GM23338 (cell line): ENCODE measurements at regions not wholly inside any gene's neighbourhood (a gene's known extent, or its start where the extent isn't known, plus 50 kb on each side); places are given as distances from the start of the nearest gene placed in this dataset.

Experiments
- ATAC-seq: fragments of 200-7000 bp; cut with Tn5 transposase; 3 replicates; pipeline ENCODE4 v1.9.1; 2020
- DNase-seq: peaks from one replicate; pipeline ENCODE4 v3.0.0-alpha.2; 2015; ENCODE audit warnings: low spot score
- H2AFZ ChIP-seq: fragments of 200-600 bp; sonication (generic); 2 replicates; pipeline ENCODE4 v1.8.0; 2016; ENCODE audit warnings: antibody characterized with exemption, mild to moderate bottlenecking, moderate library complexity
- H3F3A ChIP-seq: fragments of 200-600 bp; sonication (generic); replicated peaks from 2 replicates; pipeline ENCODE4 v1.8.0; 2017; ENCODE audit warnings: antibody characterized with exemption, mixed run types, low read depth
- H3K27ac ChIP-seq: fragments of 200-600 bp; sonication (generic); 2 replicates; pipeline ENCODE4 v1.6.1; 2016; ENCODE audit warnings: low read depth
- H3K27me3 ChIP-seq: fragments of 200-600 bp; sonication (generic); 2 replicates; pipeline ENCODE4 v1.8.0; 2016; ENCODE audit warnings: mild to moderate bottlenecking, mixed run types, moderate library complexity; ENCODE audit not compliant: insufficient read depth
- H3K36me3 ChIP-seq: fragments of 200-600 bp; sonication (generic); 2 replicates; pipeline ENCODE4 v1.8.0; 2016; ENCODE audit warnings: mild to moderate bottlenecking; ENCODE audit not compliant: insufficient read depth
- H3K4me1 ChIP-seq: fragments of 200-600 bp; sonication (generic); 2 replicates; pipeline ENCODE4 v1.8.0; 2016; ENCODE audit warnings: mild to moderate bottlenecking, moderate library complexity; ENCODE audit not compliant: insufficient read depth
- H3K4me2 ChIP-seq: fragments of 200-600 bp; sonication (generic); 2 replicates; pipeline ENCODE4 v1.7.1; 2017; ENCODE audit warnings: mixed run types
- H3K4me3 ChIP-seq: fragments of 200-600 bp; sonication (generic); 2 replicates; pipeline ENCODE4 v1.6.1; 2016; ENCODE audit warnings: mixed run types
- H3K79me2 ChIP-seq: fragments of 200-600 bp; sonication (generic); replicated peaks from 2 replicates; pipeline ENCODE4 v1.8.0; 2017; ENCODE audit warnings: mild to moderate bottlenecking; ENCODE audit not compliant: insufficient read depth
- H3K9me2 ChIP-seq: fragments of 200-600 bp; sonication (generic); 2 replicates; pipeline ENCODE4 v1.8.0; 2017; ENCODE audit not compliant: insufficient read depth
- H4K20me1 ChIP-seq: fragments of 200-600 bp; sonication (generic); replicated peaks from 2 replicates; pipeline ENCODE4 v1.8.0; 2017; ENCODE audit warnings: mild to moderate bottlenecking; ENCODE audit not compliant: insufficient read depth
- H3K27ac Mint-ChIP-seq: 2 replicates; pipeline ENCODE4 v1.8.0; 2020; ENCODE audit warnings: inconsistent platforms, mild to moderate bottlenecking, moderate library complexity, mixed read lengths
- H3K27me3 Mint-ChIP-seq: 3 replicates; pipeline ENCODE4 v1.8.0; 2022; ENCODE audit warnings: low read depth, mild to moderate bottlenecking, moderate library complexity, mixed read lengths, inconsistent platforms; ENCODE audit not compliant: insufficient read depth, poor library complexity
- H3K36me3 Mint-ChIP-seq: 3 replicates; pipeline ENCODE4 v1.8.0; 2021; ENCODE audit warnings: low read depth, mild to moderate bottlenecking, inconsistent platforms, moderate library complexity, mixed read lengths
- H3K4me1 Mint-ChIP-seq: 3 replicates; pipeline ENCODE4 v1.8.0; 2020; ENCODE audit warnings: mild to moderate bottlenecking, inconsistent platforms, mixed read lengths
- H3K4me3 Mint-ChIP-seq: 3 replicates; pipeline ENCODE4 v1.8.0; 2021; ENCODE audit warnings: moderate library complexity, mild to moderate bottlenecking, inconsistent platforms, mixed read lengths
- H3K9me3 Mint-ChIP-seq: 3 replicates; pipeline ENCODE4 v1.8.0; 2020; ENCODE audit warnings: moderate library complexity, mild to moderate bottlenecking, inconsistent platforms, mixed read lengths
- CREB1 ChIP-seq: fragments of 250-450 bp; sonication (Bioruptor Pico); IDR thresholded peaks from 2 replicates; pipeline ENCODE4 v1.5.0; 2020; ENCODE audit warnings: low read depth, mild to moderate bottlenecking, moderate library complexity
- EZH2 ChIP-seq: fragments of 200-600 bp; sonication (generic); IDR thresholded peaks from one replicate; pipeline ENCODE4 v1.8.0; 2017; ENCODE audit warnings: antibody characterized with exemption, mild to moderate bottlenecking, low read depth; ENCODE audit not compliant: unreplicated experiment
- EZH2phosphoT487 ChIP-seq: fragments of 200-600 bp; sonication (generic); IDR thresholded peaks from one replicate; pipeline ENCODE4 v1.8.1; 2018; ENCODE audit warnings: antibody characterized with exemption; ENCODE audit not compliant: unreplicated experiment
- NANOG ChIP-seq: IDR thresholded peaks from 2 replicates; pipeline ENCODE4 v1.6.1; 2016; ENCODE audit warnings: antibody characterized with exemption, borderline replicate concordance
- POLR2AphosphoS5 ChIP-seq: IDR thresholded peaks from 2 replicates; pipeline ENCODE4 v1.6.1; 2016; ENCODE audit warnings: antibody characterized with exemption, low read depth
- REST ChIP-seq: IDR thresholded peaks from one replicate; pipeline ENCODE4 v1.6.1; 2018; ENCODE audit warnings: antibody characterized with exemption; ENCODE audit not compliant: unreplicated experiment
- ZNF114 ChIP-seq: fragments of 250-450 bp; sonication (Bioruptor Pico); IDR thresholded peaks from 2 replicates; pipeline ENCODE4 v1.5.0; 2020; ENCODE audit warnings: mild to moderate bottlenecking, moderate library complexity
- ZNF331 ChIP-seq: fragments of 250-450 bp; sonication (Bioruptor Pico); IDR thresholded peaks from 2 replicates; pipeline ENCODE4 v1.5.0; 2020; ENCODE audit warnings: low read depth, mild to moderate bottlenecking, moderate library complexity
- TF ChIP-seq, protein P1 (sequence below): fragments of 250-450 bp; sonication (Bioruptor Pico); IDR thresholded peaks from 2 replicates; pipeline ENCODE4 v1.5.0; 2020; ENCODE audit warnings: mild to moderate bottlenecking, moderate library complexity
- TF ChIP-seq, protein P2 (sequence below): IDR thresholded peaks from 2 replicates; pipeline ENCODE4 v1.6.1; 2016; ENCODE audit warnings: antibody characterized with exemption
- TF ChIP-seq, protein P3 (sequence below), 2 experiments: fragments of 200-600 bp in 1 of 2; sonication (generic) in 1 of 2; conservative IDR thresholded peaks; 2 replicates each; pipeline versions ENCODE4 v1.5.1 to v1.6.1; 2016 to 2017; ENCODE audit warnings: antibody characterized with exemption in 2 of 2, low read depth in 2 of 2, mild to moderate bottlenecking in 2 of 2, moderate library complexity in 1 of 2

GRCh38 chr2:12089496-12089895, 343.1 kb downstream of the LPIN1 start (continued):
- TF ChIP-seq, protein P1, sequence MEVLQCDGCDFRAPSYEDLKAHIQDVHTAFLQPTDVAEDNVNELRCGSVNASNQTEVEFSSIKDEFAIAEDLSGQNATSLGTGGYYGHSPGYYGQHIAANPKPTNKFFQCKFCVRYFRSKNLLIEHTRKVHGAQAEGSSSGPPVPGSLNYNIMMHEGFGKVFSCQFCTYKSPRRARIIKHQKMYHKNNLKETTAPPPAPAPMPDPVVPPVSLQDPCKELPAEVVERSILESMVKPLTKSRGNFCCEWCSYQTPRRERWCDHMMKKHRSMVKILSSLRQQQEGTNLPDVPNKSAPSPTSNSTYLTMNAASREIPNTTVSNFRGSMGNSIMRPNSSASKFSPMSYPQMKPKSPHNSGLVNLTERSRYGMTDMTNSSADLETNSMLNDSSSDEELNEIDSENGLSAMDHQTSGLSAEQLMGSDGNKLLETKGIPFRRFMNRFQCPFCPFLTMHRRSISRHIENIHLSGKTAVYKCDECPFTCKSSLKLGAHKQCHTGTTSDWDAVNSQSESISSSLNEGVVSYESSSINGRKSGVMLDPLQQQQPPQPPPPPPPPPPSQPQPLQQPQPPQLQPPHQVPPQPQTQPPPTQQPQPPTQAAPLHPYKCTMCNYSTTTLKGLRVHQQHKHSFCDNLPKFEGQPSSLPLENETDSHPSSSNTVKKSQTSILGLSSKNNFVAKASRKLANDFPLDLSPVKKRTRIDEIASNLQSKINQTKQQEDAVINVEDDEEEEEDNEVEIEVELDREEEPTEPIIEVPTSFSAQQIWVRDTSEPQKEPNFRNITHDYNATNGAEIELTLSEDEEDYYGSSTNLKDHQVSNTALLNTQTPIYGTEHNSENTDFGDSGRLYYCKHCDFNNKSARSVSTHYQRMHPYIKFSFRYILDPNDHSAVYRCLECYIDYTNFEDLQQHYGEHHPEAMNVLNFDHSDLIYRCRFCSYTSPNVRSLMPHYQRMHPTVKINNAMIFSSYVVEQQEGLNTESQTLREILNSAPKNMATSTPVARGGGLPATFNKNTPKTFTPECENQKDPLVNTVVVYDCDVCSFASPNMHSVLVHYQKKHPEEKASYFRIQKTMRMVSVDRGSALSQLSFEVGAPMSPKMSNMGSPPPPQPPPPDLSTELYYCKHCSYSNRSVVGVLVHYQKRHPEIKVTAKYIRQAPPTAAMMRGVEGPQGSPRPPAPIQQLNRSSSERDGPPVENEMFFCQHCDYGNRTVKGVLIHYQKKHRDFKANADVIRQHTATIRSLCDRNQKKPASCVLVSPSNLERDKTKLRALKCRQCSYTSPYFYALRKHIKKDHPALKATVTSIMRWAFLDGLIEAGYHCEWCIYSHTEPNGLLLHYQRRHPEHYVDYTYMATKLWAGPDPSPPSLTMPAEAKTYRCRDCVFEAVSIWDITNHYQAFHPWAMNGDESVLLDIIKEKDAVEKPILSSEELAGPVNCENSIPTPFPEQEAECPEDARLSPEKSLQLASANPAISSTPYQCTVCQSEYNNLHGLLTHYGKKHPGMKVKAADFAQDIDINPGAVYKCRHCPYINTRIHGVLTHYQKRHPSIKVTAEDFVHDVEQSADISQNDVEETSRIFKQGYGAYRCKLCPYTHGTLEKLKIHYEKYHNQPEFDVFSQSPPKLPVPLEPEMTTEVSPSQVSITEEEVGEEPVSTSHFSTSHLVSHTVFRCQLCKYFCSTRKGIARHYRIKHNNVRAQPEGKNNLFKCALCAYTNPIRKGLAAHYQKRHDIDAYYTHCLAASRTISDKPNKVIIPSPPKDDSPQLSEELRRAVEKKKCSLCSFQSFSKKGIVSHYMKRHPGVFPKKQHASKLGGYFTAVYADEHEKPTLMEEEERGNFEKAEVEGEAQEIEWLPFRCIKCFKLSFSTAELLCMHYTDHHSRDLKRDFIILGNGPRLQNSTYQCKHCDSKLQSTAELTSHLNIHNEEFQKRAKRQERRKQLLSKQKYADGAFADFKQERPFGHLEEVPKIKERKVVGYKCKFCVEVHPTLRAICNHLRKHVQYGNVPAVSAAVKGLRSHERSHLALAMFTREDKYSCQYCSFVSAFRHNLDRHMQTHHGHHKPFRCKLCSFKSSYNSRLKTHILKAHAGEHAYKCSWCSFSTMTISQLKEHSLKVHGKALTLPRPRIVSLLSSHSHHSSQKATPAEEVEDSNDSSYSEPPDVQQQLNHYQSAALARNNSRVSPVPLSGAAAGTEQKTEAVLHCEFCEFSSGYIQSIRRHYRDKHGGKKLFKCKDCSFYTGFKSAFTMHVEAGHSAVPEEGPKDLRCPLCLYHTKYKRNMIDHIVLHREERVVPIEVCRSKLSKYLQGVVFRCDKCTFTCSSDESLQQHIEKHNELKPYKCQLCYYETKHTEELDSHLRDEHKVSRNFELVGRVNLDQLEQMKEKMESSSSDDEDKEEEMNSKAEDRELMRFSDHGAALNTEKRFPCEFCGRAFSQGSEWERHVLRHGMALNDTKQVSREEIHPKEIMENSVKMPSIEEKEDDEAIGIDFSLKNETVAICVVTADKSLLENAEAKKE (CRISPR knock-in tag), result no peak
- TF ChIP-seq, protein P2, sequence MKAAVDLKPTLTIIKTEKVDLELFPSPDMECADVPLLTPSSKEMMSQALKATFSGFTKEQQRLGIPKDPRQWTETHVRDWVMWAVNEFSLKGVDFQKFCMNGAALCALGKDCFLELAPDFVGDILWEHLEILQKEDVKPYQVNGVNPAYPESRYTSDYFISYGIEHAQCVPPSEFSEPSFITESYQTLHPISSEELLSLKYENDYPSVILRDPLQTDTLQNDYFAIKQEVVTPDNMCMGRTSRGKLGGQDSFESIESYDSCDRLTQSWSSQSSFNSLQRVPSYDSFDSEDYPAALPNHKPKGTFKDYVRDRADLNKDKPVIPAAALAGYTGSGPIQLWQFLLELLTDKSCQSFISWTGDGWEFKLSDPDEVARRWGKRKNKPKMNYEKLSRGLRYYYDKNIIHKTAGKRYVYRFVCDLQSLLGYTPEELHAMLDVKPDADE, result no peak
- TF ChIP-seq EZH2phosphoT487 (no peak), NANOG (no peak), ZNF331 (CRISPR knock-in tag) (no peak), CREB1 (no peak), EZH2 (no peak)

DNA sequence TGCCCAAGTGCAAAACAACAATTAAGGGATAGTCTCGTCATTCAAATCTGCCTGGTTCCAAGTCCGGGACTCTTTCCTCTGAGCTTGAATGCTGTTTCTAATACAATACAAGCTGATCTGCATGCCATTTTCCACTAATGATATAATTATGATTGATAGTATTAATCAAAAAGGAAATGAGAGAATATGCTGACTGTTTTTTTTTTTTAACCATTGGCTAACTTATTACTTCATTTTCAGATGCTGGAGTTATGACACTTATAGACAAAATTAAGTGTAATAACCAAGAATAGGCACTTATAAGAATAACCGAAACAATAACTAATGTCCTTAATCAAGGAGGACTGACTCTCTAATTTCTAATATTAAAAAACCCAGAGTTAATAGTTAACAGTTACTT, 343.6 kb downstream of the LPIN1 start:
- no peaks in the 10 kb centered on the region for H3K27me3 ChIP-seq
- H3K79me2 ChIP-seq, result no peaks in the 10 kb centered on the region
- H2AFZ ChIP-seq, result no peak overlapping the region
- 0 out of 2 replicates have a peak, but pooled peaks cover 3% of the 10 kb centered on the region for H3K9me2 ChIP-seq
- no peak overlapping the region for H3K4me3 ChIP-seq
- H4K20me1 ChIP-seq, result no peaks in the 10 kb centered on the region
- DNase-seq (no peak), ATAC-seq (no peak)
- Mint-ChIP-seq H3K27ac (no peak overlapping the region), H3K4me1 (peaks cover 14% of the 10 kb centered on the region), H3K9me3 (no peaks in the 10 kb centered on the region), H3K27me3 (peaks cover 8% of the 10 kb centered on the region), H3K4me3 (no peak overlapping the region), H3K36me3 (peaks cover 4% of the 10 kb centered on the region; the same call in 1 of the 3 replicates)
- no peak overlapping the region for H3K4me2 ChIP-seq
- no peaks in the 10 kb centered on the region for H3F3A ChIP-seq
- peaks cover 17% of the 10 kb centered on the region for H3K4me1 ChIP-seq
- H3K27ac ChIP-seq, result no peak overlapping the region
- no peaks in the 10 kb centered on the region for H3K36me3 ChIP-seq
- no peak for TF ChIP-seq ZNF114 (CRISPR knock-in tag)
- TF ChIP-seq NANOG, result no peak
- TF ChIP-seq POLR2AphosphoS5, result no peak
- TF ChIP-seq, protein P3, sequence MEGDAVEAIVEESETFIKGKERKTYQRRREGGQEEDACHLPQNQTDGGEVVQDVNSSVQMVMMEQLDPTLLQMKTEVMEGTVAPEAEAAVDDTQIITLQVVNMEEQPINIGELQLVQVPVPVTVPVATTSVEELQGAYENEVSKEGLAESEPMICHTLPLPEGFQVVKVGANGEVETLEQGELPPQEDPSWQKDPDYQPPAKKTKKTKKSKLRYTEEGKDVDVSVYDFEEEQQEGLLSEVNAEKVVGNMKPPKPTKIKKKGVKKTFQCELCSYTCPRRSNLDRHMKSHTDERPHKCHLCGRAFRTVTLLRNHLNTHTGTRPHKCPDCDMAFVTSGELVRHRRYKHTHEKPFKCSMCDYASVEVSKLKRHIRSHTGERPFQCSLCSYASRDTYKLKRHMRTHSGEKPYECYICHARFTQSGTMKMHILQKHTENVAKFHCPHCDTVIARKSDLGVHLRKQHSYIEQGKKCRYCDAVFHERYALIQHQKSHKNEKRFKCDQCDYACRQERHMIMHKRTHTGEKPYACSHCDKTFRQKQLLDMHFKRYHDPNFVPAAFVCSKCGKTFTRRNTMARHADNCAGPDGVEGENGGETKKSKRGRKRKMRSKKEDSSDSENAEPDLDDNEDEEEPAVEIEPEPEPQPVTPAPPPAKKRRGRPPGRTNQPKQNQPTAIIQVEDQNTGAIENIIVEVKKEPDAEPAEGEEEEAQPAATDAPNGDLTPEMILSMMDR (conservative IDR thresholded peaks at IDR 0.05; ENCODE audit: low read depth in 2 of 2), result no peak
- TF ChIP-seq ZNF331 (CRISPR knock-in tag), result no peak
- no peak for TF ChIP-seq REST
- TF ChIP-seq, protein P2, result no peak
